Stimulated activated CD4-positive, alpha-beta T cell treated with anti-CD3 and anti-CD28 coated beads, TNF-alpha, amount 100 ng/mL, for 4 hours (primary cell): ENCODE measurements at regions not wholly inside any gene's neighbourhood (a gene's known extent, or its start where the extent isn't known, plus 50 kb on each side); places are given as distances from the start of the nearest gene placed in this dataset.

Experiments
- DNase-seq, 3 experiments: peaks; one replicate each; pipeline ENCODE4 v3.0.0-alpha.2; 2020; ENCODE audit warnings: low read depth in 3 of 3

GRCh38 chrX:5086388-5086787 is 1142.3 kb downstream of the NLGN4X start:
- no peak for DNase-seq

DNA sequence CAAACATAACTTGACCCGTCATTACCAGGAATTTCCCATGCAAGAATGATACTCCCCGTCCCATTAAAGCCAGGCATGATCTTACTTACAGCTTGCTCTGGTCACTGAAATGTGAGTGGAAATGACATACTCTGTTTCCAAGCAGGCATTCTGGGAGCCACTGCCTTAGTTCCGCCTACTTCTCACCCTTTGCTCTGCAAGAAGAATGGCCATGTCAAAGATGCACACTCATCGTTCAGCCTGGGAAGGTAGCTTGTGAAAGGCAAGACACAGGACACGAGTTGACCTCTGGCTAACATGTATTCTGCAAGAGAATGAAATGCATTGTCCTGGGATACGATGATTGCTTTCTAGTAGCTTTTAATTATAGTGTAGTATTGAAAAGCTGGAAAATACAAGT is 1144.4 kb downstream of the NLGN4X start:
- DNase-seq: no peak

DNA sequence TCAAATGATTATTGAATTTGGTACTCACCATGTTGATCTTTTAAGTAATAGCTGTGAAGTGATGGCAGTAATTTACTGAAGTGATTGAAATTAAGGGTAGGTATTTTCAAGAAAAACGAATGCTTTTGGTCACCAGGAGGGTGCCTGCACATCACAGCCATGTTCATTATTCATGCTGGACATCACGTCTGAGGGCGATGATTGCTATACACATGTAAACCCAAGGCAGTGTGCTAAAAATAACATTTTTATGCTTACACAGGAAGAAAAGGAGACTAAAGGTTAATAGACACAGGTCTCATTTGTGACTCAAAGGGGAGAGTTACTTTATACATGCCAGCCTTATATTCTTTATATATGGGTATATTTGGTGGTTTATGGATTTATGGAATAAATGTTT is 1146.0 kb downstream of the NLGN4X start:
- no peak for DNase-seq

DNA sequence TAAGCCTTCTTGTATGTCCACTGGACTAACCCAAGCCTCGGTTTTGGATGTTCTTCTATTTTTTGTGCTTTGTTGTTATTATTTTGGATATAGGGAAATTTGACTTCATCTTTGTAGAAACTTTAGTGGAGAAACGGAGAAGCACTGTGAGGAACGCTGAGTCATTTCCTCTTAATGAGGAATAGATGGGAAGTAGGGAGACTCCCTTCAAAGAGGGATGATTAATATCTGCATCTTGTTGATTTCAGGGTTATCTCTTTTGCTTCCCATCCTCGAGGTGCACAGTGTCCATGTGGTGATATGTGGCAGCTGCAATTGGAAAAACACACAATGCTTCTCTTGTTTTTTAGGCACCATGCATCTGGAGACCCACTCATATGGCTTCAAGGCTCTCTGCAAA is 1147.9 kb downstream of the NLGN4X start:
- no peak for DNase-seq

DNA sequence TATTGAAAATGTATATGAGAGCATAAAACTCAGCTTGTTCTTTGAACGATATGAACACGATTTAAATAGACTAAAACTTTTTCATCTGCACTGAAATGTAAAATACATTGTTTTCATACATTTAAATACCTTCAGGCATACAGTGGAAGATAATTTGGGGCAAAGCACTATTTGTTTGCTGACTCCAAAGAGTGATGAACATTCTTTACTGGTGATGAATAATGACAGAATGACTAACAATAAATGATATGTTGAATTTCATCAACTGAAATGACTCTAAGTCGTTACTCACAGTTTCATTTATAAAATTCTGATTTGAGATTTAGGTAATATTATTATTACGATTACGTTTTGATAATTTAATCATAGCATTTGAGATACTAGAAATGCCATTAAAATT is 1160.1 kb downstream of the NLGN4X start:
- no peak for DNase-seq

- no peak for DNase-seq
Observed at GRCh38 chrX:5057786-5058185, 1170.9 kb downstream of the NLGN4X start.

DNA sequence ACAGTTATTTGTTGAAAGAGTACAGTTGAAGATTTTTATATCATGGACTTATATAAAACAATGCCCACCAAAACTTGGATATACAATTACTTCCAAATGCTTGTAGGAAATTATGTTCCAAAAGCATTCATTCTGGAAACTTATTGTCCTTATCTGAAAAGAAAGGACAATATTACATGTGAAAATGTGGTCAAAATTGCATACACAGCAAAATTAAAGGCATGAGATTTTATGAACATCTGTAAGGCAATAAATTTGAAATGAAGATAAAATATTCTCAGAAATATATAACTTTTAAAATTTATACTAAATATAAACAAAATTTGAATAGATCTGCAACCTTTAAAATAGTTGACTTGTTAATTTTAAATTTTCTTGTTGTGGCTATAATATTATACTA is 1173.8 kb downstream of the NLGN4X start:
- no peak for DNase-seq

GRCh38 chrX:5051831-5052491 is 1176.7 kb downstream of the NLGN4X start:
- DNase-seq: no peak

DNA sequence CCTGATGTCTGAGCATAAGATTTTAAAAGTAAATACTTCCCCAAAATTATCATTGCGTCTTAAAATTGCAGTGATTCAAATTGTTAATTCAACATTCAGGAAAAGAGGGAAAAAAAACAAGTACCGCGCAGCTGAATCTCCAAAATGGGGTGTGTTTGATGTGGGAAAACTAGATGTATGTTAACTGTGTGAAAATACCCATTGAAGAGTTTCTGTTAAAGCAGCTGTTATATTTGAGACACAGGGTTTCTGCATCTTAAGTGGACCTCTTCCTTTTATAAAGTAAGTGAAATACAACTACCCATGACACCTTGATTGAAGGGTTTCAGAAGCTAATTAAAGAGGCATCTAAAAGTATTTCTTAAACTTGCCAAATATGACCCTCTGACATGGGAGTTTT is 1186.1 kb downstream of the NLGN4X start:
- DNase-seq: no peak

- no peak for DNase-seq
Observed at GRCh38 chrX:5031792-5032191, 1196.9 kb downstream of the NLGN4X start.

- no peak for DNase-seq
Observed at GRCh38 chrX:5015451-5015850, 1213.2 kb downstream of the NLGN4X start.

GRCh38 chrX:4994855-4995254 is 1233.8 kb downstream of the NLGN4X start:
- DNase-seq: no peak

GRCh38 chrX:4978613-4979012 is 1250.1 kb downstream of the NLGN4X start:
- DNase-seq: no peak

GRCh38 chrX:4971646-4972045 is 1257.0 kb downstream of the NLGN4X start:
- no peak for DNase-seq

DNA sequence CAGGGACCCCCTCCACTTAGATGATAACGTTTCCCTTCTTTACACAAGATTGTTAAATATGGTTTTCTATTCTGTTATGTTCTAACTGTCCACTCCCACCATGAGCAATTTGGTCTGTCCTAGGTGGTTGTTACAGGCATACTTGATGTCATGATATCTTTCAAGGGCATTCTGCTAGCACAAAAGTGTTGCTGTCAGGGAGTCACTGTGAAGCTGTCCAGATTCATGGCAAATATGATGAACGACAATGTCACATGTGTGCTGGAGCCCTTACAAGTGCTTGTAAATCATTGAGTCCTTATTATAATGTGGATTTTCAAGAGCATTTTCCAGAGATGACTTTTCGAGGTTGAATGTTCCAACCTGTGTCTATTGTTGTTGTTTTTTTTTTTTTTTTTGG is 1250.7 kb upstream of the PRKX start:
- DNase-seq: no peak

- DNase-seq: no peak
Observed at GRCh38 chrX:4963432-4963831, 1250.0 kb upstream of the PRKX start.

DNA sequence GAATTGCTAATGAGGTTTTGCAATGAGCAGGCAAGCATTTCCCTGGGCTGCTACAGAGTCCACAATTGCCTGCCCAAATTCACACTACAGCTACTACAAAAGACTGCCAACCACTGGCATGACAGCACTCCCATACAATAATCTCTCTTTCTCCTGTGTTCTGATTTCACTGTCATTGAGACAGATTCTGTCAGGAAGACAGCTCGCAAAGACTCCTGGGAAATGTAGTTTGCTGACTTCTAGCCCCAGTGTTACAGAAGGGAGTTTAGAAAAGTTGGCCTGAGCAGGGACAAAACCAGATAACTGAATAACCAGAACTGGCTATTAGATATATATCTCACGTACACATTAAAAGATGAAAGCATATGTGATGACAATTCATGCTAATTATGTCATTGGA is 1231.3 kb upstream of the PRKX start:
- DNase-seq: no peak

- DNase-seq: no peak
Observed at GRCh38 chrX:4936315-4936714, 1222.9 kb upstream of the PRKX start.

DNA sequence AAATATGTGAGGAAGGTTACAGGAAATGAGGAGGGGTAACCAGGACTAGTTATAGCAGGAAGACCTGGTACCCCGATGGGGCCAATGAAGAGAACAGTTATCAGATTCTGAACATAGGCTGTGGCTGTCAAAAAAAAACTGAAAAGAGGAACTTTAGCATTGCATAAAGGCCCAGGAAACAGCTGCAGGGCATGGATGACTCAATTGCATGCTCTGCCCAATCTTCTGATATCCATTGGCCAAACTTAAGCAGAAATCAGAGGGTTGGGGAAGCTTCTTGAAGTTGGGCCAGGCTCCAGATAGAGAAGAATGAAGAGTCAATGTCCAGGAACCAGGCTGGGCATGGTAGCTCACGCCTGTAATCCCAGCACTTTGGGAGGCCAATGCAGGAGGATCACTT is 1222.4 kb upstream of the PRKX start:
- no peak for DNase-seq

GRCh38 chrX:4935401-4935800 is 1222.0 kb upstream of the PRKX start:
- DNase-seq: no peak

DNA sequence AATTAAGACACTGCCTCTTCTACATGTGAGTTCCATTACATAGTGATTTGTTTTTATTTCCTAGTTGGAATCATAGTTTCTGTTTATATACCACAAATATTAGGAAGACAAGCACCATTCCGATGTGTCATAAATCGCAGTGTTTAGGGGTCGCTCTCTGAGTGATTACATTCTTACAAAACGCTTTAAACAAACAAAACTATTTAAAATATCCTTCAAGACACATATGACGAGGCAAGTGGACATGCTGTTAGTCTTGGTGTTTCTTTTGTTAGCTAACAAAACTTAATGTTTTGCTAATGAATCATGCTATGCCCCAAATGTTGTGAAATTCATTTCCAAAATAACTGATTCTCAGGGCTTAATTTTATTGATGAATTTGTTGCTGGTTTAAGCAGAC is 1219.3 kb upstream of the PRKX start:
- no peak for DNase-seq

GRCh38 chrX:4930426-4930825 is 1217.0 kb upstream of the PRKX start:
- DNase-seq: no peak

DNA sequence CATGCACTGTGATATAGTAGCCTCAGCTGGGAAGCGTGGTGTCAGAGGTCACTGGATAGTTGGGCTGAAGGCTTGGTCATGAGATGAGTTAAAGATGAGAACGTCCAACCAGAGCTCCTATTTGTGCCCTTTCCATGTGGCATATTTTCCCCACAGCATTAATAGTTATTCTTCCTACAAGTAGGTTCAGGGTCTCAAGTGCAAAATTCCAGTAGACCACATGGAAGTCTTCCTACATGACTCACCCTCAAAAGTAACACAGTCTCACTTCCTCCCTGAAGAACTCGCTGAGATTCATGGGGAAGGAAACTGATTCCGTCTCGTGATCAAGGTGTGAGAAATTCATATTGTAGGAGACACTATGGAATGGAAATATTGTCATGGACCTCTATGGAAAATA is 1212.5 kb upstream of the PRKX start:
- no peak for DNase-seq

GRCh38 chrX:4909348-4909747 is 1195.9 kb upstream of the PRKX start:
- no peak for DNase-seq
